GM23338 (cell line): ENCODE measurements at regions not wholly inside any gene's neighbourhood (a gene's known extent, or its start where the extent isn't known, plus 50 kb on each side); places are given as distances from the start of the nearest gene placed in this dataset.

Experiments used
- ATAC-seq: fragments of 200-7000 bp; cut with Tn5 transposase; 3 replicates; pipeline ENCODE4 v1.9.1; 2020
- DNase-seq: peaks from one replicate; pipeline ENCODE4 v3.0.0-alpha.2; 2015; ENCODE audit warnings: low spot score
- H2AFZ ChIP-seq: fragments of 200-600 bp; sonication (generic); 2 replicates; pipeline ENCODE4 v1.8.0; 2016; ENCODE audit warnings: antibody characterized with exemption, mild to moderate bottlenecking, moderate library complexity
- H3F3A ChIP-seq: fragments of 200-600 bp; sonication (generic); replicated peaks from 2 replicates; pipeline ENCODE4 v1.8.0; 2017; ENCODE audit warnings: antibody characterized with exemption, mixed run types, low read depth
- H3K27ac ChIP-seq: fragments of 200-600 bp; sonication (generic); 2 replicates; pipeline ENCODE4 v1.6.1; 2016; ENCODE audit warnings: low read depth
- H3K27me3 ChIP-seq: fragments of 200-600 bp; sonication (generic); 2 replicates; pipeline ENCODE4 v1.8.0; 2016; ENCODE audit warnings: mild to moderate bottlenecking, mixed run types, moderate library complexity; ENCODE audit not compliant: insufficient read depth
- H3K36me3 ChIP-seq: fragments of 200-600 bp; sonication (generic); 2 replicates; pipeline ENCODE4 v1.8.0; 2016; ENCODE audit warnings: mild to moderate bottlenecking; ENCODE audit not compliant: insufficient read depth
- H3K4me1 ChIP-seq: fragments of 200-600 bp; sonication (generic); 2 replicates; pipeline ENCODE4 v1.8.0; 2016; ENCODE audit warnings: mild to moderate bottlenecking, moderate library complexity; ENCODE audit not compliant: insufficient read depth
- H3K4me2 ChIP-seq: fragments of 200-600 bp; sonication (generic); 2 replicates; pipeline ENCODE4 v1.7.1; 2017; ENCODE audit warnings: mixed run types
- H3K4me3 ChIP-seq: fragments of 200-600 bp; sonication (generic); 2 replicates; pipeline ENCODE4 v1.6.1; 2016; ENCODE audit warnings: mixed run types
- H3K79me2 ChIP-seq: fragments of 200-600 bp; sonication (generic); replicated peaks from 2 replicates; pipeline ENCODE4 v1.8.0; 2017; ENCODE audit warnings: mild to moderate bottlenecking; ENCODE audit not compliant: insufficient read depth
- H3K9me2 ChIP-seq: fragments of 200-600 bp; sonication (generic); 2 replicates; pipeline ENCODE4 v1.8.0; 2017; ENCODE audit not compliant: insufficient read depth
- H4K20me1 ChIP-seq: fragments of 200-600 bp; sonication (generic); replicated peaks from 2 replicates; pipeline ENCODE4 v1.8.0; 2017; ENCODE audit warnings: mild to moderate bottlenecking; ENCODE audit not compliant: insufficient read depth
- H3K27ac Mint-ChIP-seq: 2 replicates; pipeline ENCODE4 v1.8.0; 2020; ENCODE audit warnings: inconsistent platforms, mild to moderate bottlenecking, moderate library complexity, mixed read lengths
- H3K27me3 Mint-ChIP-seq: 3 replicates; pipeline ENCODE4 v1.8.0; 2022; ENCODE audit warnings: low read depth, mild to moderate bottlenecking, moderate library complexity, mixed read lengths, inconsistent platforms; ENCODE audit not compliant: insufficient read depth, poor library complexity
- H3K36me3 Mint-ChIP-seq: 3 replicates; pipeline ENCODE4 v1.8.0; 2021; ENCODE audit warnings: low read depth, mild to moderate bottlenecking, inconsistent platforms, moderate library complexity, mixed read lengths
- H3K4me1 Mint-ChIP-seq: 3 replicates; pipeline ENCODE4 v1.8.0; 2020; ENCODE audit warnings: mild to moderate bottlenecking, inconsistent platforms, mixed read lengths
- H3K4me3 Mint-ChIP-seq: 3 replicates; pipeline ENCODE4 v1.8.0; 2021; ENCODE audit warnings: moderate library complexity, mild to moderate bottlenecking, inconsistent platforms, mixed read lengths
- H3K9me3 Mint-ChIP-seq: 3 replicates; pipeline ENCODE4 v1.8.0; 2020; ENCODE audit warnings: moderate library complexity, mild to moderate bottlenecking, inconsistent platforms, mixed read lengths
- CREB1 ChIP-seq: fragments of 250-450 bp; sonication (Bioruptor Pico); IDR thresholded peaks from 2 replicates; pipeline ENCODE4 v1.5.0; 2020; ENCODE audit warnings: low read depth, mild to moderate bottlenecking, moderate library complexity
- EZH2 ChIP-seq: fragments of 200-600 bp; sonication (generic); IDR thresholded peaks from one replicate; pipeline ENCODE4 v1.8.0; 2017; ENCODE audit warnings: antibody characterized with exemption, mild to moderate bottlenecking, low read depth; ENCODE audit not compliant: unreplicated experiment
- EZH2phosphoT487 ChIP-seq: fragments of 200-600 bp; sonication (generic); IDR thresholded peaks from one replicate; pipeline ENCODE4 v1.8.1; 2018; ENCODE audit warnings: antibody characterized with exemption; ENCODE audit not compliant: unreplicated experiment
- JUNB ChIP-seq: IDR thresholded peaks from one replicate; pipeline ENCODE4 v1.6.1; 2016; ENCODE audit warnings: antibody characterized with exemption; ENCODE audit not compliant: unreplicated experiment
- POLR2AphosphoS5 ChIP-seq: IDR thresholded peaks from 2 replicates; pipeline ENCODE4 v1.6.1; 2016; ENCODE audit warnings: antibody characterized with exemption, low read depth
- STAT1 ChIP-seq: IDR thresholded peaks from one replicate; pipeline ENCODE4 v1.6.1; 2016; ENCODE audit warnings: antibody characterized with exemption; ENCODE audit not compliant: unreplicated experiment
- ZNF331 ChIP-seq: fragments of 250-450 bp; sonication (Bioruptor Pico); IDR thresholded peaks from 2 replicates; pipeline ENCODE4 v1.5.0; 2020; ENCODE audit warnings: low read depth, mild to moderate bottlenecking, moderate library complexity
- TF ChIP-seq, protein P1 (sequence below): IDR thresholded peaks from 2 replicates; pipeline ENCODE4 v1.6.1; 2016; ENCODE audit warnings: antibody characterized with exemption
- TF ChIP-seq, protein P2 (sequence below): IDR thresholded peaks from one replicate; pipeline ENCODE4 v1.6.1; 2018; ENCODE audit warnings: antibody characterized with exemption; ENCODE audit not compliant: unreplicated experiment
- TF ChIP-seq, protein P3 (sequence below), 2 experiments: fragments of 200-600 bp in 1 of 2; sonication (generic) in 1 of 2; conservative IDR thresholded peaks; 2 replicates each; pipeline versions ENCODE4 v1.5.1 to v1.6.1; 2016 to 2017; ENCODE audit warnings: antibody characterized with exemption in 2 of 2, low read depth in 2 of 2, mild to moderate bottlenecking in 2 of 2, moderate library complexity in 1 of 2

DNA sequence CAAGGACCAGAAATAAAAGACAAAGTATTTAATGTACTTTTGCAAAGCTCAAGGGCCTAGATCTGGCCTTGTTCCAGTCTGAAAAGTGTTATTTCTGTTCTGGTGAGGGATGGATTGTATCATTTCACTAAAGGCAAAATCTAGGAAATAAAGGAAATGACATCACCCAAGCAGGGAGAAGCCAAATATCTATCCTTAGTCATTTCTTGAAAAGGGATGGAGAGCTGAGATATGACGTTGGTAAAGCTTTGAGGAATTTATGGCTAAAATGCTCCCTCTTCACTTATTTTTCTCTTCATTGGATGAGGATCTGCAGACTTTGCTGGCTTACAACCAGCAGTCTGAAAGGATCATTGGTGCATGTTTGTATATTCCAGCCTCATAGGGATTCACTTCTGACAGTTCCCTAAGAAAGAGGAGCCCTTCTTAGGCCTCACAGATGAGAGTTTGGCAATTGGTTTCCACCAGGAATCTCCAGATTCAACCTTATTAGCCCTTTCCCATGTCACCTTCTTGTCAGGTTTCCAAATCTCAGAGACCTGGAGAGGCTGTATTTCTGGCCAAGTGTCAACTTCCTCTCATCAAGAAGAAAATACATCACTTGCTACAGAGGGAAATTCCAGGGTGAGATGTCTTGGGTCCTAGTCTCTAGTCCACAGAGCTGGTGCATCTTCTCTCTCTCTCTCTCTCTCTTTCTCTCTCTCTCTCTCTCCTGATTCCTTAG lies 93.7 kb upstream of the BOC start:
- Mint-ChIP-seq H3K4me1 (peaks cover 8% of the 10 kb centered on the region), H3K36me3 (no peaks in the 10 kb centered on the region), H3K27me3 (peaks cover 2% of the 10 kb centered on the region), H3K9me3 (no peaks in the 10 kb centered on the region), H3K4me3 (no peak overlapping the region), H3K27ac (no peak overlapping the region)
- Histone ChIP-seq H3K36me3 (no peaks in the 10 kb centered on the region), H4K20me1 (no peaks in the 10 kb centered on the region), H3K79me2 (no peaks in the 10 kb centered on the region), H3K4me3 (no peak overlapping the region), H3K27me3 (no peaks in the 10 kb centered on the region), H3K4me1 (peaks cover 13% of the 10 kb centered on the region; the same call in 1 of the 2 replicates), H3F3A (no peaks in the 10 kb centered on the region), H2AFZ (no peak overlapping the region), H3K9me2 (0 out of 2 replicates have a peak, but pooled peaks cover 6% of the 10 kb centered on the region), H3K4me2 (no peak overlapping the region), H3K27ac (no peak overlapping the region)
- DNase-seq (no peak), ATAC-seq (no peak)
- TF ChIP-seq ZNF331 (CRISPR knock-in tag) (no peak), EZH2phosphoT487 (no peak), STAT1 (no peak)
- TF ChIP-seq, protein P1, sequence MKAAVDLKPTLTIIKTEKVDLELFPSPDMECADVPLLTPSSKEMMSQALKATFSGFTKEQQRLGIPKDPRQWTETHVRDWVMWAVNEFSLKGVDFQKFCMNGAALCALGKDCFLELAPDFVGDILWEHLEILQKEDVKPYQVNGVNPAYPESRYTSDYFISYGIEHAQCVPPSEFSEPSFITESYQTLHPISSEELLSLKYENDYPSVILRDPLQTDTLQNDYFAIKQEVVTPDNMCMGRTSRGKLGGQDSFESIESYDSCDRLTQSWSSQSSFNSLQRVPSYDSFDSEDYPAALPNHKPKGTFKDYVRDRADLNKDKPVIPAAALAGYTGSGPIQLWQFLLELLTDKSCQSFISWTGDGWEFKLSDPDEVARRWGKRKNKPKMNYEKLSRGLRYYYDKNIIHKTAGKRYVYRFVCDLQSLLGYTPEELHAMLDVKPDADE: no peak
- TF ChIP-seq, protein P2, sequence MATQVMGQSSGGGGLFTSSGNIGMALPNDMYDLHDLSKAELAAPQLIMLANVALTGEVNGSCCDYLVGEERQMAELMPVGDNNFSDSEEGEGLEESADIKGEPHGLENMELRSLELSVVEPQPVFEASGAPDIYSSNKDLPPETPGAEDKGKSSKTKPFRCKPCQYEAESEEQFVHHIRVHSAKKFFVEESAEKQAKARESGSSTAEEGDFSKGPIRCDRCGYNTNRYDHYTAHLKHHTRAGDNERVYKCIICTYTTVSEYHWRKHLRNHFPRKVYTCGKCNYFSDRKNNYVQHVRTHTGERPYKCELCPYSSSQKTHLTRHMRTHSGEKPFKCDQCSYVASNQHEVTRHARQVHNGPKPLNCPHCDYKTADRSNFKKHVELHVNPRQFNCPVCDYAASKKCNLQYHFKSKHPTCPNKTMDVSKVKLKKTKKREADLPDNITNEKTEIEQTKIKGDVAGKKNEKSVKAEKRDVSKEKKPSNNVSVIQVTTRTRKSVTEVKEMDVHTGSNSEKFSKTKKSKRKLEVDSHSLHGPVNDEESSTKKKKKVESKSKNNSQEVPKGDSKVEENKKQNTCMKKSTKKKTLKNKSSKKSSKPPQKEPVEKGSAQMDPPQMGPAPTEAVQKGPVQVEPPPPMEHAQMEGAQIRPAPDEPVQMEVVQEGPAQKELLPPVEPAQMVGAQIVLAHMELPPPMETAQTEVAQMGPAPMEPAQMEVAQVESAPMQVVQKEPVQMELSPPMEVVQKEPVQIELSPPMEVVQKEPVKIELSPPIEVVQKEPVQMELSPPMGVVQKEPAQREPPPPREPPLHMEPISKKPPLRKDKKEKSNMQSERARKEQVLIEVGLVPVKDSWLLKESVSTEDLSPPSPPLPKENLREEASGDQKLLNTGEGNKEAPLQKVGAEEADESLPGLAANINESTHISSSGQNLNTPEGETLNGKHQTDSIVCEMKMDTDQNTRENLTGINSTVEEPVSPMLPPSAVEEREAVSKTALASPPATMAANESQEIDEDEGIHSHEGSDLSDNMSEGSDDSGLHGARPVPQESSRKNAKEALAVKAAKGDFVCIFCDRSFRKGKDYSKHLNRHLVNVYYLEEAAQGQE: no peak
- TF ChIP-seq, protein P3, sequence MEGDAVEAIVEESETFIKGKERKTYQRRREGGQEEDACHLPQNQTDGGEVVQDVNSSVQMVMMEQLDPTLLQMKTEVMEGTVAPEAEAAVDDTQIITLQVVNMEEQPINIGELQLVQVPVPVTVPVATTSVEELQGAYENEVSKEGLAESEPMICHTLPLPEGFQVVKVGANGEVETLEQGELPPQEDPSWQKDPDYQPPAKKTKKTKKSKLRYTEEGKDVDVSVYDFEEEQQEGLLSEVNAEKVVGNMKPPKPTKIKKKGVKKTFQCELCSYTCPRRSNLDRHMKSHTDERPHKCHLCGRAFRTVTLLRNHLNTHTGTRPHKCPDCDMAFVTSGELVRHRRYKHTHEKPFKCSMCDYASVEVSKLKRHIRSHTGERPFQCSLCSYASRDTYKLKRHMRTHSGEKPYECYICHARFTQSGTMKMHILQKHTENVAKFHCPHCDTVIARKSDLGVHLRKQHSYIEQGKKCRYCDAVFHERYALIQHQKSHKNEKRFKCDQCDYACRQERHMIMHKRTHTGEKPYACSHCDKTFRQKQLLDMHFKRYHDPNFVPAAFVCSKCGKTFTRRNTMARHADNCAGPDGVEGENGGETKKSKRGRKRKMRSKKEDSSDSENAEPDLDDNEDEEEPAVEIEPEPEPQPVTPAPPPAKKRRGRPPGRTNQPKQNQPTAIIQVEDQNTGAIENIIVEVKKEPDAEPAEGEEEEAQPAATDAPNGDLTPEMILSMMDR (conservative IDR thresholded peaks at IDR 0.05; ENCODE audit: low read depth in 2 of 2): no peak

DNA sequence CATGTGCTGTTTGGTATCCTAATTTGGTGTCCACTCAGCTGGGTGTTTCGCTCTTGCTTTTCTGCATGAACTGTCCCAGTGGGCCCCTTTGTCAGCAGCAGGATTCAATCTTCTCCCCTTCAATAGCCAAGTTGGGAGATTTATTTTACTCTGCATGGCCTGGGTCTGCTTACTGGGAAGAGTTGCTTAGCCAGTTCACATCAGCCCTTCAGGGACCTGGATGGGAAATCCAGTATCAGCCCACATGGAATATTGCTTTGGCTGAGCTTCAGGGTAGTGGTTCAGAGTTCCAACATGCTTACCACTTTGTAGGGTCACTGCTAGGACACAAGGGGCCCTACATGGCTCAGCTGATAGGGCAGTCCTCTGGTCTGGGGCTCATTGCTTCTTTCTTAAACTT lies 93.0 kb upstream of the BOC start:
- H3K4me1 Mint-ChIP-seq: peaks cover 4% of the 10 kb centered on the region
- Histone ChIP-seq H2AFZ (no peak overlapping the region), H4K20me1 (no peaks in the 10 kb centered on the region), H3K79me2 (no peaks in the 10 kb centered on the region), H3K9me2 (0 out of 2 replicates have a peak, but pooled peaks cover 6% of the 10 kb centered on the region), H3F3A (no peaks in the 10 kb centered on the region), H3K4me3 (no peak overlapping the region), H3K27ac (no peak overlapping the region), H3K4me1 (0 out of 2 replicates have a peak, but pooled peaks cover 8% of the 10 kb centered on the region), H3K27me3 (no peaks in the 10 kb centered on the region), H3K36me3 (no peaks in the 10 kb centered on the region), H3K4me2 (no peak overlapping the region)
- H3K36me3 Mint-ChIP-seq: no peaks in the 10 kb centered on the region
- DNase-seq (no peak), ATAC-seq (no peak)
- no peaks in the 10 kb centered on the region for H3K9me3 Mint-ChIP-seq
- H3K27ac Mint-ChIP-seq: no peak overlapping the region
- H3K27me3 Mint-ChIP-seq: peaks cover 2% of the 10 kb centered on the region
- no peak overlapping the region for H3K4me3 Mint-ChIP-seq
- TF ChIP-seq, protein P2: no peak
- no peak for TF ChIP-seq ZNF331 (CRISPR knock-in tag)
- no peak for TF ChIP-seq JUNB
- TF ChIP-seq STAT1: no peak
- TF ChIP-seq CREB1 (CRISPR knock-in tag): no peak
- no peak for TF ChIP-seq EZH2
- TF ChIP-seq POLR2AphosphoS5: no peak
- TF ChIP-seq, protein P1: no peak
